Sigmoid colon (tissue), 3 donors: ENCODE measurements at regions not wholly inside any gene's neighbourhood (a gene's known extent, or its start where the extent isn't known, plus 50 kb on each side); places are given as distances from the start of the nearest gene placed in this dataset.

ENCODE experiments used
- CTCF ChIP-seq, 4 experiments: fragments of 450-650 bp in 3 of 4; fragments of 200-600 bp in 1 of 4; IDR thresholded peaks; one replicate each; pipeline ENCODE4 v1.5.1; 2016 to 2019; ENCODE audit warnings: antibody characterized with exemption in 4 of 4, mild to moderate bottlenecking in 3 of 4, moderate library complexity in 2 of 4
- POLR2A ChIP-seq, 2 donors: fragments of 450-650 bp; IDR thresholded peaks; one replicate each; pipeline ENCODE4 v1.6.1; 2016; ENCODE audit warnings: antibody characterized with exemption in 2 of 2, mild to moderate bottlenecking in 2 of 2, moderate library complexity in 2 of 2

DNA sequence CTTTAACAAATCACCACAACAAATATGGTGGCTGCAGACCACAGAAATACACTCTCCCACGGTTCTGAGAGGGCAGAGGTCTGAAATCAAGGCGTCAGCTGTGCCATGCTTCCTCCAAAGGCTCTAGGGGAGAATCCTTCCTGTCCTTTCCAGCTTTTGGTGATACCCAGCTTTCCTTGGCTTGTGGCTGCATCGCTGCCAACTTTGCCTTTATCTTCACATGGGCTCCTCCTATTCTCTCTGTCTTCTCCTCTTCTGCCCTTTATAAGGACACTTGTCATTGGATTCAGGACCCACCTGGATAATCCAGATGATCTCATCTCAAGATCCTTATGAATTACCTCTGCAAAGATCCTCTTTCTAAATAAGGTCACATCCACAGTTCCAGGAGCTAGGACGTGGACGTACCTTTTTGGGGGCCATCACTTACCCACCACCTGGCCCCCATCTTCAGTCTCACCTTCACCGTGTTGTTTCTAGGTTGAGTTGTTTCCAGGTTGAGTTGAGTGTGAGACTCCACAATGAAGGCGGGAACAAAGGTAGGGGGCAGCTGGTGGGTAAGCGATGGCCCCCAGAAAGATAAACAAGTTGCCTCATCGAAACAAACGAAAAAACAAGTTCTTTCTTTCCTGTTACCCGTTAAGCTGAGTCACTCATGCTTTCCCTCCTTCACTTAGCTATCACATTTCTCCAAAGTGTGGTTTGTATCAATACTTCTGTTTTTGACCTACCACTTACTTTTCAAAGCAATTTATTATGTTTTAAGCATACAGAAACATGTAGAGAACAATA is 68.9 kb upstream of the SLC22A16 start:
- TF ChIP-seq CTCF (IDR thresholded peaks at IDR 0.05): no peak
- TF ChIP-seq POLR2A (IDR thresholded peaks at IDR 0.05): no peak
